SK-N-SH (cell line): ENCODE measurements at regions not wholly inside any gene's neighbourhood (a gene's known extent, or its start where the extent isn't known, plus 50 kb on each side); places are given as distances from the start of the nearest gene placed in this dataset.

Experiments used
- CTCF ChIA-PET: fragments of 300-600, 350-600 bp; formaldehyde crosslinking; extraction: SDS; loops from one replicate; lab custom pipeline; 2021; lab: Yijun Ruan, JAX
- POLR2A ChIA-PET: fragments of 350-600 bp; sonication (Branson Sonifier 250); formaldehyde crosslinking; extraction: SDS; loops from one replicate; lab custom pipeline; 2020; ENCODE audit warnings: antibody characterized with exemption, inconsistent platforms; lab: Yijun Ruan, JAX
- DNase-seq: peaks from one replicate; pipeline ENCODE4 v3.0.0; 2012
- H2AFZ ChIP-seq: fragments of 200-600 bp; sonication (generic); 2 replicates; pipeline ENCODE4 v1.8.1; 2016; ENCODE audit warnings: antibody characterized with exemption, mild to moderate bottlenecking, low read depth
- H3F3A ChIP-seq: fragments of 200-600 bp; sonication (generic); replicated peaks from 2 replicates; pipeline ENCODE3; 2016; ENCODE audit warnings: antibody characterized with exemption, mild to moderate bottlenecking; ENCODE audit not compliant: insufficient read depth
- H3K27ac ChIP-seq, 2 experiments: fragments of 200-500 bp in 1 of 2; fragments of 200-600 bp in 1 of 2; sonication (Bioruptor generic) in 1 of 2; sonication (generic), shearing (Covaris generic) in 1 of 2; 2 replicates each; pipeline versions ENCODE4 v1.5.1 to v1.6.1; 2014 to 2016; ENCODE audit warnings: low read depth in 2 of 2, inconsistent platforms in 1 of 2, low read length in 1 of 2, mild to moderate bottlenecking in 1 of 2, mixed read lengths in 1 of 2
- H3K27me3 ChIP-seq: fragments of 200-600 bp; sonication (generic), shearing (Covaris generic); 2 replicates; pipeline ENCODE4 v1.6.1; 2016; ENCODE audit warnings: mixed run types; ENCODE audit not compliant: insufficient read depth
- H3K36me3 ChIP-seq, 2 experiments: fragments of 200-500 bp in 1 of 2; fragments of 200-600 bp in 1 of 2; sonication (Bioruptor generic) in 1 of 2; sonication (generic) in 1 of 2; replicated peaks in 1 of 2; 2 replicates each; pipeline versions ENCODE3 to v1.5.1; 2014 to 2016; ENCODE audit warnings: low read length in 1 of 2, mild to moderate bottlenecking in 1 of 2; ENCODE audit not compliant: insufficient read depth in 2 of 2, control insufficient read depth in 1 of 2
- H3K4me1 ChIP-seq, 2 experiments: fragments of 200-500 bp in 1 of 2; fragments of 200-600 bp in 1 of 2; sonication (Bioruptor generic) in 1 of 2; sonication (generic), shearing (Covaris generic) in 1 of 2; 2 replicates each; pipeline versions ENCODE4 v1.5.1 to v1.6.1; 2014 to 2016; ENCODE audit warnings: low read depth in 1 of 2, low read length in 1 of 2, mixed run types in 1 of 2; ENCODE audit not compliant: insufficient read depth in 2 of 2, control insufficient read depth in 1 of 2
- H3K4me2 ChIP-seq: fragments of 200-600 bp; sonication (generic), shearing (Covaris generic); 2 replicates; pipeline ENCODE4 v1.6.1; 2017; ENCODE audit warnings: mixed run types
- H3K4me3 ChIP-seq, 2 experiments: fragments of 200-500 bp in 1 of 2; fragments of 200-600 bp in 1 of 2; sonication (Bioruptor generic) in 1 of 2; sonication (generic), shearing (Covaris generic) in 1 of 2; 2 replicates each; pipeline versions ENCODE4 v1.5.1 to v1.8.1; 2014 to 2016; ENCODE audit warnings: low read depth in 2 of 2, inconsistent platforms in 1 of 2, low read length in 1 of 2, mild to moderate bottlenecking in 1 of 2, mixed read lengths in 1 of 2, moderate library complexity in 1 of 2
- H3K79me2 ChIP-seq: fragments of 200-600 bp; sonication (generic); 2 replicates; pipeline ENCODE4 v1.8.1; 2017; ENCODE audit warnings: mild to moderate bottlenecking; ENCODE audit not compliant: insufficient read depth
- H3K9ac ChIP-seq: fragments of 200-600 bp; sonication (generic); 2 replicates; pipeline ENCODE4 v1.6.1; 2017; ENCODE audit warnings: mixed run types
- H3K9me2 ChIP-seq: fragments of 200-600 bp; sonication (generic); 2 replicates; pipeline ENCODE4 v1.6.1; 2017; ENCODE audit warnings: mixed run types
- H3K9me3 ChIP-seq: fragments of 200-600 bp; sonication (generic); 2 replicates; pipeline ENCODE4 v1.6.1; 2017; ENCODE audit warnings: mixed run types, mild to moderate bottlenecking, moderate library complexity
- H4K20me1 ChIP-seq: fragments of 200-600 bp; sonication (generic); 2 replicates; pipeline ENCODE4 v1.6.1; 2017; ENCODE audit warnings: mild to moderate bottlenecking, mixed run types; ENCODE audit not compliant: insufficient read depth
- CHD2 ChIP-seq: fragments of 150-350 bp; IDR thresholded peaks from 2 replicates; pipeline ENCODE4 v1.6.1; 2018; ENCODE audit warnings: low read length; ENCODE audit not compliant: partially characterized antibody
- EP300 ChIP-seq, 2 experiments: IDR thresholded peaks; 2 replicates each; pipeline versions ENCODE4 v1.4.0 to v1.6.1; 2012; ENCODE audit warnings: borderline replicate concordance in 1 of 2, low read depth in 1 of 2, low read length in 1 of 2
- EZH2phosphoT487 ChIP-seq: fragments of 200-600 bp; sonication (generic); IDR thresholded peaks from 2 replicates; pipeline ENCODE4 v1.6.1; 2017; ENCODE audit warnings: low read depth, mixed run types, mild to moderate bottlenecking, antibody characterized with exemption, moderate library complexity, borderline replicate concordance
- FOSL2 ChIP-seq: IDR thresholded peaks from 2 replicates; pipeline ENCODE4 v1.4.0; 2012; ENCODE audit warnings: low read depth, mild to moderate bottlenecking, moderate library complexity, borderline replicate concordance
- FOXJ3 ChIP-seq: sonication (generic); formaldehyde crosslinking; IDR thresholded peaks from 2 replicates; pipeline ENCODE4 v1.5.1; 2020; ENCODE audit warnings: mild to moderate bottlenecking, missing genetic modification reagents
- FOXM1 ChIP-seq: IDR thresholded peaks from 2 replicates; pipeline ENCODE4 v1.4.0; 2012; ENCODE audit warnings: low read depth, mild to moderate bottlenecking
- GABPA ChIP-seq: IDR thresholded peaks from 2 replicates; pipeline ENCODE4 v1.4.0; 2012; ENCODE audit warnings: low read depth, mild to moderate bottlenecking
- MAX ChIP-seq: IDR thresholded peaks from 2 replicates; pipeline ENCODE4 v1.4.0; 2012; ENCODE audit warnings: low read depth
- MXI1 ChIP-seq: IDR thresholded peaks from 2 replicates; pipeline ENCODE4 v1.6.1; 2012; ENCODE audit warnings: mild to moderate bottlenecking, low read depth, low read length, improper control_type of control experiment
- NFIC ChIP-seq: IDR thresholded peaks from 2 replicates; pipeline ENCODE4 v1.4.0; 2012; ENCODE audit warnings: borderline replicate concordance
- NRF1 ChIP-seq: IDR thresholded peaks from 2 replicates; pipeline ENCODE4 v1.6.1; 2012; ENCODE audit warnings: low read depth, mild to moderate bottlenecking, low read length
- RAD21 ChIP-seq: IDR thresholded peaks from 2 replicates; pipeline ENCODE4 v1.6.1; 2012; ENCODE audit warnings: mild to moderate bottlenecking, low read length
- RCOR1 ChIP-seq: fragments of 150-350 bp; IDR thresholded peaks from 2 replicates; pipeline ENCODE4 v1.6.1; 2017; ENCODE audit warnings: antibody characterized with exemption, low read length
- RFX5 ChIP-seq: IDR thresholded peaks from 2 replicates; pipeline ENCODE4 v1.6.1; 2012; ENCODE audit warnings: mild to moderate bottlenecking, improper control_type of control experiment, low read length
- SIN3A ChIP-seq: IDR thresholded peaks from 2 replicates; pipeline ENCODE4 v1.6.1; 2012; ENCODE audit warnings: low read depth, mild to moderate bottlenecking, low read length, moderate library complexity, borderline replicate concordance
- SMC3 ChIP-seq: IDR thresholded peaks from 2 replicates; pipeline ENCODE4 v1.6.1; 2012; ENCODE audit warnings: low read depth, low read length, improper control_type of control experiment
- TCF12 ChIP-seq: IDR thresholded peaks from 2 replicates; pipeline ENCODE4 v1.4.0; 2012
- YY1 ChIP-seq: IDR thresholded peaks from 2 replicates; pipeline ENCODE4 v1.4.0; 2012; ENCODE audit warnings: low read depth, mild to moderate bottlenecking
- WGBS: methylation state at CpG from one replicate; pipeline ENCODE4 v1.1.6; 2017; ENCODE audit warnings: low lambda C conversion rate; 5-methylcytosine and 5-hydroxymethylcytosine counted together
- TF ChIP-seq, protein P1 (sequence below): fragments of 200-600 bp; sonication (generic); IDR thresholded peaks from 2 replicates; pipeline ENCODE4 v1.6.1; 2017; ENCODE audit warnings: antibody characterized with exemption, mild to moderate bottlenecking, moderate library complexity
- TF ChIP-seq, protein P2 (sequence below): IDR thresholded peaks from 2 replicates; pipeline ENCODE4 v1.4.0; 2012; ENCODE audit warnings: low read depth, borderline replicate concordance

- POLR2A ChIA-PET: no interaction called here
- Histone ChIP-seq H3K4me3 (no peak overlapping the region), H3K36me3 (no peaks in the 10 kb centered on the region), H3K4me2 (no peak overlapping the region), H4K20me1 (no peaks in the 10 kb centered on the region), H3K9ac (no peak overlapping the region), H2AFZ (no peak overlapping the region), H3K27me3 (no peaks in the 10 kb centered on the region), H3K27ac (no peak overlapping the region), H3F3A (no peaks in the 10 kb centered on the region)
- 25% methylated on average over 4 of the region's 4 CpGs for WGBS
- CTCF ChIA-PET: no interaction called here
- no peak for TF ChIP-seq FOXM1
- TF ChIP-seq YY1: no peak
- no peak for TF ChIP-seq RFX5
- no peak for TF ChIP-seq FOSL2
- TF ChIP-seq RAD21: no peak
- TF ChIP-seq MXI1: no peak
- no peak for TF ChIP-seq SIN3A
- no peak for TF ChIP-seq GABPA
- TF ChIP-seq FOXJ3: no peak
- TF ChIP-seq, protein P1, sequence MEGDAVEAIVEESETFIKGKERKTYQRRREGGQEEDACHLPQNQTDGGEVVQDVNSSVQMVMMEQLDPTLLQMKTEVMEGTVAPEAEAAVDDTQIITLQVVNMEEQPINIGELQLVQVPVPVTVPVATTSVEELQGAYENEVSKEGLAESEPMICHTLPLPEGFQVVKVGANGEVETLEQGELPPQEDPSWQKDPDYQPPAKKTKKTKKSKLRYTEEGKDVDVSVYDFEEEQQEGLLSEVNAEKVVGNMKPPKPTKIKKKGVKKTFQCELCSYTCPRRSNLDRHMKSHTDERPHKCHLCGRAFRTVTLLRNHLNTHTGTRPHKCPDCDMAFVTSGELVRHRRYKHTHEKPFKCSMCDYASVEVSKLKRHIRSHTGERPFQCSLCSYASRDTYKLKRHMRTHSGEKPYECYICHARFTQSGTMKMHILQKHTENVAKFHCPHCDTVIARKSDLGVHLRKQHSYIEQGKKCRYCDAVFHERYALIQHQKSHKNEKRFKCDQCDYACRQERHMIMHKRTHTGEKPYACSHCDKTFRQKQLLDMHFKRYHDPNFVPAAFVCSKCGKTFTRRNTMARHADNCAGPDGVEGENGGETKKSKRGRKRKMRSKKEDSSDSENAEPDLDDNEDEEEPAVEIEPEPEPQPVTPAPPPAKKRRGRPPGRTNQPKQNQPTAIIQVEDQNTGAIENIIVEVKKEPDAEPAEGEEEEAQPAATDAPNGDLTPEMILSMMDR: no peak
- no peak for TF ChIP-seq EZH2phosphoT487
- no peak for TF ChIP-seq NRF1
- TF ChIP-seq, protein P2, sequence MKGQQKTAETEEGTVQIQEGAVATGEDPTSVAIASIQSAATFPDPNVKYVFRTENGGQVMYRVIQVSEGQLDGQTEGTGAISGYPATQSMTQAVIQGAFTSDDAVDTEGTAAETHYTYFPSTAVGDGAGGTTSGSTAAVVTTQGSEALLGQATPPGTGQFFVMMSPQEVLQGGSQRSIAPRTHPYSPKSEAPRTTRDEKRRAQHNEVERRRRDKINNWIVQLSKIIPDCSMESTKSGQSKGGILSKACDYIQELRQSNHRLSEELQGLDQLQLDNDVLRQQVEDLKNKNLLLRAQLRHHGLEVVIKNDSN: no peak
- no peak for TF ChIP-seq NFIC
- TF ChIP-seq TCF12: no peak
- no peak for TF ChIP-seq EP300 (IDR thresholded peaks at IDR 0.05; ENCODE audit: borderline replicate concordance in 1 of 2, low read depth in 1 of 2, low read length in 1 of 2)
- no peak for TF ChIP-seq RCOR1
- no peak for TF ChIP-seq CHD2
- no peak for TF ChIP-seq MAX
- TF ChIP-seq, all 33 proteins: peak for 0
- H3K9me2 ChIP-seq: no peaks in the 10 kb centered on the region
- H3K79me2 ChIP-seq: no peaks in the 10 kb centered on the region
- DNase-seq: no peak
- H3K9me3 ChIP-seq: no peaks in the 10 kb centered on the region
- H3K4me1 ChIP-seq: no peaks in the 10 kb centered on the region
These were observed 75.2 kb upstream of the HRH2 start for GRCh38 chr5:175582697-175583096.

DNA sequence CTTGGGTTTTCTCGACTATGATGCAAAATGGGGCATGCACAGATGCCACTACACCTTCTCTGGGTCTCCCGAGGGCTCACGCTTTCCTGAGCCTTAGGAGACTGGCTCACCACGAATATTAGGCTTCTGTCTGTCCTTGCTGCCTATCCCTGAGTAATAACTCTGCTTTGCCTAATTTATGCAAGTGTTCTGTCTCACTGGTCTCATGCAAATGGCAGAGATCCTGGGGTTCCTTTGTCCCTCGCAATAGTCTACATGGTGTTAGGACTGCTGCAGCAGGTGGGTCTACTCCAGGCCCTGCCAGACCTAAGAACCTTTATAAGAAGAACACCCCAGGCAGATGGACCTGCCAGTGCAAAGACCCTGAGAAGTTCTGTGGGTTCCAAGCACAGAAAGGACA, 72.3 kb upstream of the HRH2 start:
- WGBS: 0% methylated on average over 5 of the region's 5 CpGs
- no peak for DNase-seq
- no peak for TF ChIP-seq RCOR1
- TF ChIP-seq MXI1: no peak
- no peak for TF ChIP-seq CHD2
- TF ChIP-seq GABPA: no peak
- TF ChIP-seq SMC3: no peak
- no peak for TF ChIP-seq FOXM1
- ChIA-PET CTCF (interaction anchor here (2.2 kb wide), 1 partner anchor 144 kb away, joined by 6 read pairs; no protein-coding TSS in a partner anchor), POLR2A (no interaction called here)
- H3F3A ChIP-seq: no peaks in the 10 kb centered on the region
- H3K9ac ChIP-seq: no peak overlapping the region
- no peak overlapping the region for H3K27ac ChIP-seq
- H3K27me3 ChIP-seq: no peaks in the 10 kb centered on the region
- H2AFZ ChIP-seq: no peak overlapping the region
- no peaks in the 10 kb centered on the region for H3K79me2 ChIP-seq
- H3K36me3 ChIP-seq: no peaks in the 10 kb centered on the region
- no peaks in the 10 kb centered on the region for H3K9me3 ChIP-seq
- H3K4me1 ChIP-seq: no peaks in the 10 kb centered on the region
- H3K4me2 ChIP-seq: no peak overlapping the region
- no peaks in the 10 kb centered on the region for H3K9me2 ChIP-seq
- H4K20me1 ChIP-seq: no peaks in the 10 kb centered on the region
- H3K4me3 ChIP-seq: no peak overlapping the region
